Aorta (tissue), 5 donors: ENCODE measurements at regions not wholly inside any gene's neighbourhood (a gene's known extent, or its start where the extent isn't known, plus 50 kb on each side); places are given as distances from the start of the nearest gene placed in this dataset.
"Not testable (repeated sequence)": the region's sequence is repeated elsewhere in the genome, so short reads cannot be mapped to it uniquely, and the experiment has no call there.

ENCODE experiments used
- ATAC-seq: fragments of 200-7000 bp; cut with Tn5 transposase; one replicate; pipeline ENCODE4 v1.9.1; 2022; ENCODE audit warnings: moderate library complexity; ENCODE audit not compliant: low FRiP score
- DNase-seq, 2 donors: peaks; one replicate each; pipeline ENCODE4 v3.0.0-alpha.2; 2020
- H3K27ac ChIP-seq, 2 donors: one replicate each; pipeline ENCODE4 v1.5.1; 2013; ENCODE audit warnings: low read length in 2 of 2, mild to moderate bottlenecking in 2 of 2, moderate library complexity in 2 of 2, control low read depth in 1 of 2, inconsistent platforms in 1 of 2, low read depth in 1 of 2
- H3K27me3 ChIP-seq, 2 donors: one replicate each; pipeline ENCODE4 v1.6.1; 2013; ENCODE audit warnings: control low read depth in 1 of 2, low read length in 1 of 2, mild to moderate bottlenecking in 1 of 2, moderate library complexity in 1 of 2; ENCODE audit not compliant: insufficient read depth in 2 of 2, control insufficient read depth in 1 of 2
- H3K36me3 ChIP-seq, 2 donors: one replicate each; pipeline ENCODE4 v1.6.1; 2013; ENCODE audit warnings: control low read depth in 1 of 2, low read length in 1 of 2, mild to moderate bottlenecking in 1 of 2; ENCODE audit not compliant: insufficient read depth in 2 of 2, control insufficient read depth in 1 of 2
- H3K4me1 ChIP-seq, 2 donors: one replicate each; pipeline ENCODE4 v1.6.1; 2013; ENCODE audit warnings: low read length in 2 of 2, control low read depth in 1 of 2, mild to moderate bottlenecking in 1 of 2, moderate library complexity in 1 of 2; ENCODE audit not compliant: insufficient read depth in 2 of 2, control insufficient read depth in 1 of 2
- H3K4me3 ChIP-seq, 2 donors: one replicate each; pipeline ENCODE4 v1.5.1; 2013; ENCODE audit warnings: low read length in 2 of 2, control low read depth in 1 of 2, mild to moderate bottlenecking in 1 of 2
- H3K9me3 ChIP-seq: one replicate; pipeline ENCODE4 v1.6.1; 2013; ENCODE audit warnings: mild to moderate bottlenecking, low read length; ENCODE audit not compliant: control insufficient read depth
- WGBS, 2 donors: extraction: QIAGEN DNeasy Blood & Tissue Kit; methylation state at CpG; one replicate each; pipeline ENCODE4 v1.1.7; 2013; 5-methylcytosine and 5-hydroxymethylcytosine counted together
- intact Hi-C, 2 donors: fragments of 100-400 bp; cut with DNase I; formaldehyde crosslinking; loops; one replicate each; pipeline versions ENCODE4 v1.14.2 to v1.15.0; 2022
- donor health status: healthy with polysubstance abuse.
- donor health status: Bipolar disorder and iron deficiency.
- donor health status: DM: no; HTN: no; CAD: no.
- donor health status: DM: no; HTN: no; CAD: no.
- donor health status: DM: yes; HTN: yes; CAD: no.

DNA sequence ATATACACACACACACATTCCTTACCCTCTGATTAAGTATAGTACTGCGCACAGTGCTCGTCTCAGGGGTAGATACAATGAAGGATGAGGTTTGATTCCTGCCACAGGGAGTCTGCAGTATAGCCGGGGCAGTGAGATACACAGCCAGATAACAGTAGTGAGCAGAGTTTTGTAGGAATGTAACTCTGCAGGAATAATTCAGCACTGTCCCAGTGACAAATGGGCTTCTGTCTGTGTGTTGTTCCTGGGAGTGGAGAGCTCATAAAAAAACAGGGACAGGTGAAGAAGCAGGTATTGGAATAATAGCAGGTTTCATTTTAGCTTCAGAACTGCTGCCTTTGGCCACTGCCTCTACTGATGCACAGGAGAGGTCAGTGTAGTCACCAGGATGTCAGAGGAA, 85.3 kb upstream of the OR9Q1 start:
- Histone ChIP-seq H3K36me3 (no peaks in the 10 kb centered on the region), H3K4me1 (no peaks in the 10 kb centered on the region), H3K27me3 (no peaks in the 10 kb centered on the region), H3K4me3 (no peak overlapping the region), H3K9me3 (no peaks in the 10 kb centered on the region), H3K27ac (no peak overlapping the region)
- intact Hi-C loops = no loop called here
- DNase-seq = no peak
- 61 to 71% methylated on average over 3 of the region's 3 CpGs for WGBS, 2 donors
- no peak for ATAC-seq

GRCh38 chr11:57940044-57940756, 83.5 kb upstream of the OR9Q1 start:
- H3K27me3 ChIP-seq = no peaks in the 10 kb centered on the region
- intact Hi-C loops = no loop called here
- ATAC-seq (no peak), DNase-seq (no peak)
- no peaks in the 10 kb centered on the region for H3K9me3 ChIP-seq
- H3K4me1 ChIP-seq = no peaks in the 10 kb centered on the region
- H3K27ac ChIP-seq = no peak overlapping the region
- WGBS, 2 donors = 71 to 80% methylated on average over 4 of the region's 4 CpGs
- no peak overlapping the region for H3K4me3 ChIP-seq
- no peaks in the 10 kb centered on the region for H3K36me3 ChIP-seq

DNA sequence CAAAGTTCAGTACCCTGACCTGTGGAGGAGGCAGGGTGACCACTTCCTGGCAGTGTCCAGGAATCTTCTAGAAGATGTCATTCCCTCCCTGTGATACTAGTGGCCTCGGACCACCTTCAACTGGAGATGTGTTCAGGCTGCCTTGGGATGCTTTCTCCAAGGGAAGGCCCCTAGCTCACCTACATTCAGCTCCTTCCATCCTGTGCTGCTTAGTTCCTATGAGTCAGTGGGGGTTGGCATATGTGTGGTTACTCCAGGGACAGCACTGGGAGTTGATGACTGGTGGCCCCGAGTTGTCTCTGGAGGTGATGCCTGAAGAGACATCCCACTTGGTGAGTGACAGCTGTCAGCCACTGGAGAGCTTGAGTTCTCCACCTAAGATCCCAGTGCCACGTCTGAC, 81.8 kb upstream of the OR9Q1 start:
- H3K4me1 ChIP-seq = no peaks in the 10 kb centered on the region
- H3K36me3 ChIP-seq = no peaks in the 10 kb centered on the region
- no peak overlapping the region for H3K27ac ChIP-seq
- DNase-seq = no peak
- WGBS, 2 donors = 85 to 87% methylated on average over 3 of the region's 3 CpGs
- no peaks in the 10 kb centered on the region for H3K27me3 ChIP-seq
- no peak overlapping the region for H3K4me3 ChIP-seq
- intact Hi-C loops = no loop called here
- no peak for ATAC-seq
- H3K9me3 ChIP-seq = no peaks in the 10 kb centered on the region

- H3K27me3 ChIP-seq = no peaks in the 10 kb centered on the region
- H3K4me3 ChIP-seq = no peak overlapping the region
- intact Hi-C loops = no loop called here
- 76 to 100% methylated on average over 1 of the region's 1 CpG for WGBS, 2 donors
- no peaks in the 10 kb centered on the region for H3K9me3 ChIP-seq
- ATAC-seq (no peak), DNase-seq (no peak)
- no peaks in the 10 kb centered on the region for H3K36me3 ChIP-seq
- no peaks in the 10 kb centered on the region for H3K4me1 ChIP-seq
- H3K27ac ChIP-seq = no peak overlapping the region
Measured at GRCh38 chr11:57942808-57943207, 80.9 kb upstream of the OR9Q1 start.

GRCh38 chr11:57943766-57944165, 79.9 kb upstream of the OR9Q1 start:
- H3K36me3 ChIP-seq, DNase-seq, ATAC-seq: not testable (repeated sequence)

GRCh38 chr11:57946628-57947027, 77.1 kb upstream of the OR9Q1 start:
- intact Hi-C loops = no loop called here
- DNase-seq = no peak
- H3K4me3 ChIP-seq = no peak overlapping the region
- H3K4me1 ChIP-seq = no peaks in the 10 kb centered on the region
- no peak for ATAC-seq
- no peaks in the 10 kb centered on the region for H3K9me3 ChIP-seq
- H3K27me3 ChIP-seq = no peaks in the 10 kb centered on the region
- WGBS, 2 donors = 84 to 86% methylated on average over 2 of the region's 2 CpGs
- H3K36me3 ChIP-seq = no peaks in the 10 kb centered on the region
- H3K27ac ChIP-seq = no peak overlapping the region

More at GRCh38 chr11:57943766-57944165, 79.9 kb upstream of the OR9Q1 start:
- H3K27ac ChIP-seq, H3K9me3 ChIP-seq, H3K4me3 ChIP-seq, H3K4me1 ChIP-seq, H3K27me3 ChIP-seq, intact Hi-C loops: not testable (repeated sequence)
- 90 to 92% methylated on average over 24 to 28 of the region's 28 CpGs for WGBS, 2 donors

GRCh38 chr11:57964660-57965059, 59.0 kb upstream of the OR9Q1 start:
- H3K36me3 ChIP-seq = no peaks in the 10 kb centered on the region
- ATAC-seq (no peak), DNase-seq (no peak)
- intact Hi-C loops = no loop called here
- no peak overlapping the region for H3K27ac ChIP-seq
- 88 to 89% methylated on average over 2 of the region's 2 CpGs for WGBS, 2 donors
- H3K4me1 ChIP-seq = no peaks in the 10 kb centered on the region
- no peaks in the 10 kb centered on the region for H3K27me3 ChIP-seq
- H3K4me3 ChIP-seq = no peak overlapping the region
- no peaks in the 10 kb centered on the region for H3K9me3 ChIP-seq

DNA sequence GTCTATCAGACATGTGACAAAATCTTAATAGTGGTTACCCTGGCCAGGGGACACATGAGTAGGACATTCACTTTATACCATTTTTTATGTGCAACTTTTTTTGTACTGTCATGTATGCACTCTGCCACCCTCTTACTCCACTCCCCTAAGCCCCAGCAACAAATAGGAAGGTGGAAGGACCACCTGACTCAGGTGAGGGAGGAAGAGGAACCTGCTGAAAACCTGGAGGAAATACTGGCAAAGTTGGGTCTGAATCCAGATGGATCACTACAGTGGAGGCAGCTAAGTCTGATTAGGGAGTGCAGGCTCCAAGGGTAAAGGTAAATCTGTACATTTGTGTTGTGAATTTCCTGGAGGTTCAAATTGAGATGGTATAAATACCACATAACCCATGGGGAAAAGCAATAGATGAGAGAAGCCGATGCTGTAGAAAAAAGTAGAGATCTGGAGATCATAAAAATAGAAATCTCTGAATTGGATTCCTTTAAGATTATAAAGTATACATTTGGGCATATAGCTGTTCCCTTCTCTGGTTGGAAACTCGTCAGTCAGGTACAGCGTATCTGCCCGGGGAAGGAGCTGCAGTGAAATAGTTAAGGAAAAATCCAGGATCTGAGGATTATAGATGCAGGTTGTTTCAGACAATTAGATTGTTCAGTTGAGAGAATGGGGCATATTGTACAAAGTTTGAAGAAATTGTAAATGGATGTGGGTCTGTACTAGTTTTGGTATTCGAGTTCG, 52.2 kb upstream of the OR9Q1 start:
- no peak for ATAC-seq
- H3K27ac ChIP-seq = no peak overlapping the region
- 92% methylated on average over 6 of the region's 6 CpGs for WGBS, 2 donors

DNA sequence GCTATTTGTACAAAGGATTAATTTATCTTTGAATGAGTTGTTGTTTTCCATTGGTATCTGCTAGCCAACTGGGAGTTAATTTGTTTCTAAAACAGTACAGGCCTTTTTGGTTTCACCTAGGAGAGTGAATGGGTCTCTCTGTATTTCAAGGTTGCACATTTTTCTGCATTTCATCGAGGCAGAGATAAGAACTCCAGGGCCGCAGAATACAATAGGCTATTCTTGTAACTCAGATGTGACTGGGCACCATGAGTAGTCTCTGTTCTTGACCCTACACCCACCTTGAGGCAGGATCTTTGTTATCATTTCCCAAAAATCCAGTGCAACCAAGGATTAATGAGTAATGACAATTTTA, 51.7 kb upstream of the OR9Q1 start:
- no peak overlapping the region for H3K4me3 ChIP-seq
- intact Hi-C loops = no loop called here
- H3K27ac ChIP-seq = no peak overlapping the region
- DNase-seq (no peak), ATAC-seq (no peak)
- H3K4me1 ChIP-seq = no peaks in the 10 kb centered on the region
- 60 to 67% methylated on average over 2 of the region's 2 CpGs for WGBS, 2 donors
- no peaks in the 10 kb centered on the region for H3K36me3 ChIP-seq
- no peaks in the 10 kb centered on the region for H3K27me3 ChIP-seq
- no peaks in the 10 kb centered on the region for H3K9me3 ChIP-seq

More for the DNA sequence above, 52.2 kb upstream of the OR9Q1 start:
- intact Hi-C loops = no loop called here
- no peaks in the 10 kb centered on the region for H3K27me3 ChIP-seq
- DNase-seq = no peak
- no peaks in the 10 kb centered on the region for H3K36me3 ChIP-seq
- no peak overlapping the region for H3K4me3 ChIP-seq
- H3K4me1 ChIP-seq = no peaks in the 10 kb centered on the region
- no peaks in the 10 kb centered on the region for H3K9me3 ChIP-seq
